ENCODE measurements at regions not wholly inside any gene's neighbourhood (a gene's known extent, or its start where the extent isn't known, plus 50 kb on each side); places are given as distances from the start of the nearest gene placed in this dataset.
"Not testable (repeated sequence)": the region's sequence is repeated elsewhere in the genome, so short reads cannot be mapped to it uniquely, and the experiment has no call there.

- DNase-seq: no peak
These were observed 381.5 kb upstream of the STXBP6 start for GRCh38 chr14:25431211-25432076.

GRCh38 chr14:25430808-25431207 lies 380.9 kb upstream of the STXBP6 start:
- no peak for DNase-seq

GRCh38 chr14:25412998-25413397 lies 363.1 kb upstream of the STXBP6 start:
- no peak for DNase-seq

DNA sequence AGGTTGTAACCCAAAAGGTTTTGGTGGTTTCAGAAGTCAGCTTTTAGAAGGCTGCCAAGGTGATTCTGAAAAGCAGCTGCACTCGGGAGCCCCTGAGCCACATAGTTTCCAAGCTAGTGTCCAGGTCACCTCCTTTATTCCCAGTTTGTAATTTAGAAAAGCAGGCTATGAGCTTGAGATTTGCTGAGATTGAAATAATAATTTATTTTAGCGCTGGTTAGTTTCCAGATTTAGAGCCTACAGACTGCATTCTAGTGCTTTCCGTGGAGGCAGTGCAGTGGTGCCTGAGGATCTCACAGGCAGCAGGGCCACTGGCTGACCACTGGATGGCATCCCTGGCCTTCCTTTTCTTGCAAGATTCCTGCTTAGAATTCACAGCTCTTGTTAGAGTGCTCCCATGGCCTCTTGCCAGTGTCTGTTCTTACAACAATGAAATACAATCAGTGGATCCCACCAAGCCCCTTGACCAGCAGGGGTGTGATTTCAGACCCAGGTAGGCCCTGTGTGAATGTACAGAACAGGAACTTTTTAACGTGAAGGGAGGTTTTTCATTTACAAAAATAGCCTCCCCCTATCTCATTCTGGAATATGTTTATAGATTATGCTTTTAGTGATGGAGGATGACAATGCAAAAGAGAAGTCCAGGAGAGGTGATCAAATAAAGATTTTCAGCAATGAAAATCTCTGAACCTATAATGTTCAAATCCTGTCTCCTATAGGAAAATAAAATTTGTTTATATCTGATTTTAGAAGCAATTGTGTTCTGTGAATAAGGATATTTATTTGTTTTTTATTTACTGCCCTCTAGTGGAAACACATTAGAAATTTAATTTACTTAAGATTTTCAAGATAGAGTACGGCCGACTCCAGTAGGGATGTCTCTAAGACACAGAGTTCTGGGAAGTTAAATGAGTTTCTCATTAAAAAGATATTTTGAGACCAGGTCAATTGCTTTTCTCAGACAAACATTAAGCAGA lies 362.1 kb upstream of the STXBP6 start:
- no peak for DNase-seq

GRCh38 chr14:25406818-25407217 lies 356.9 kb upstream of the STXBP6 start:
- DNase-seq: no peak

DNA sequence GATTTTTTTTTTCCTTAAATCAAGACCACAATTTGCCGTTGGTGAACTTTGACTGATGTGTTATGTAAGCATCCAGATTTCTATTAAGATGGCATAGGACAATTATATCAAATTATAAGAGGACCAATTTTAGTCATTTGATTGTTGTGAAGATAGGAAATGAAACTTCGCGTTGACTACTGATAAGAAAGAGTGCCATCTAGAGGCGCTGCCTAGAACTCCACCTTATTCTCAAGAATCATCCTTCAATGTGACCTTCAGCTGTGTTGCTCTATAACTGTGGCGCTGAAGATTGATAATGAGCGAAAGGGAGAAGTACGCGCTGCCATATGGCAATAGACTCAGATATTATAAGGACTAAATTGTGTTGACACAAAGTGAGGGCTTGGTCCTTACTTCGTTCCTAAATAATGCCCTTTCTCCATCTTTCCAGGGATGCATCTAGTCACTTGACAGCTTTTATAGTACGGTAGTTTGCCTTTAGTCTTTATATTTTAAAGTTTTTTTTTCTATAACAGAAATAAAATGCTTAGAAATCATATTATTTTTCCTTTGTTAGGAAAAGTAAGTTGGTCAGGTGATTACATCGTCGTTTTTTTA lies 350.8 kb upstream of the STXBP6 start:
- peak; percentile 2 for DNase-seq

DNA sequence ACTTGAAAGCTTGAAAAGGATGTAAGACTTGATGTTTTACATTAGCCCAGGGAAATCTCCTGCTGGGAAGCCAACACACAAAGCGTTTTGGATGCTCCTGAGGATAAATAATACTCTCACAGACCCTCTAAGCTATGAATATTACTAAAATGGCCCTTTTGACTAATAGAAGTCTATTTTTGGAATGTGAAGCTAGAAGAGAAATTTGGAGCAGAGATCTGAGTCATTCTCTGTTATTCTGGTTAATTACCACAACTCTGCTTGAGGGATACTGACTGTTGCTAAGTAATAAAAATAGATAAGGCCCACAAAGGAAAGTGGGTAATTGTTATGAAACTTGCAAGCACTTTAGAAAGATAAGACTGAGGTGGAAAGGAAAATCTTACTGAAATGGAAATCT lies 346.2 kb upstream of the STXBP6 start:
- no peak for DNase-seq

DNA sequence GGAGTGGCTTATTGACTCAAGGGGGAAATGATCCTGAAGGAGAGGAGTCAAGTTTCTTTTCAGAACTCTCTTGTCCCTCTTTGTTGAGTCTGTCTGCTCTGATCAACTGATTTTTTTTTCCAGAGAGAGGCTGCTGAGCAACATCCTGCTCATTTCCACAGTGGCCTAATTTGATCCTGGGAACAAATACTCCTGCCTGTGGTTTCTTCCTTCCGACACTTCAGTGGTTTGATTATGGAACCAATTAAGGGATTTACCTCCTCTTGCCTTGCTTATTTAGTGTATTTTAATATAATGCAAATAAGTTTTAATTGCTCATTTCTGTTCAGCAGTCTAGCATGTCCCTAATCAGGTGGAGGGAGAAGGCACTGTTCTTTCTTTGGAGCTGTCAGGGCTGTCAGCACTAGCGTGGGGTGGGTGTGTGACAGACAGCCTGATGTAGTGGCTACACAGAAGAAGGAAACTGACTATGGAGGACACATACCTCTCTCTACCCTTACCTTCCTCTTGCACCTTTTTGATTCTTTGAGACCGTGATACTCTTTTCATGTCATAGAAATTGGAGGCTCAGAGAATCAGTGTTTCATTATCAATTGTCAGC lies 344.9 kb upstream of the STXBP6 start:
- DNase-seq: no peak

DNA sequence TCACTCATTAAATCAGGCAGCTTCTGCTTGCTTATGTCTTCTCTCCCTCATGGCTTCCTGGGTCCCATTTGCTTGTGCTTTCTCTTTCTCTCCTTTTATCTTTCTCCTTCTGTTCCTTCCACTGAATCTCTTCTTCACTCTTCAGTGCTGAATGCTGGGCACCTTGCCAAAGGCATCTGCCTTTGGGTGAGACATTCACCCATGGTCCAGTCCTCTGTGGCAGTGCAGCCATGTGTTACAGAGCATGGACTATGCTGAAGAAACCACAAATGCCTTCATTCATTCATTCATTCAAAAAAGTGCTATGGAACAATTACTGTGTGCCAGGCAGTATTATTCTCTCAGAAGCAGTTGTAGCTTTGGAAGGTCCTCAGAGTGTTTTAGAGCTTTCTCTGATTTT lies 344.4 kb upstream of the STXBP6 start:
- DNase-seq: no peak

DNA sequence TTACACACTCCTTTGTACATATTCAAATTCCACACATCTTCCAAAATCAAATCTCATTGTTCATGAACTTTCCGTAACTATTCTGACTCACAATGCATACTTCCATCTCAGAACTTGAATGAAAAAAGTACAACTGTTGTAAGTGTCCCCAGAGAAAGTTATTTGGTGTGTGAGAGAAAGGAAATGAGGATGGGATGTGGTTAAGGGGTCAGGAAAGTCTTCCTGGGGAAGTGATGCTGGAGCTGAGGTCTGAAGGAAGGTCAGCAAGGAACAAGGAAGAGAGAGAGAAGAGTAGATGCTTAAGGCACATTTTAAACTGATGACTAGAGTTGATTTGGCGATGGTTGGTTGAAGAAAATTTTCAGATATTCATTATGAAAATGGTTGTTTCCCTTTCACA lies 340.0 kb upstream of the STXBP6 start:
- no peak for DNase-seq

DNA sequence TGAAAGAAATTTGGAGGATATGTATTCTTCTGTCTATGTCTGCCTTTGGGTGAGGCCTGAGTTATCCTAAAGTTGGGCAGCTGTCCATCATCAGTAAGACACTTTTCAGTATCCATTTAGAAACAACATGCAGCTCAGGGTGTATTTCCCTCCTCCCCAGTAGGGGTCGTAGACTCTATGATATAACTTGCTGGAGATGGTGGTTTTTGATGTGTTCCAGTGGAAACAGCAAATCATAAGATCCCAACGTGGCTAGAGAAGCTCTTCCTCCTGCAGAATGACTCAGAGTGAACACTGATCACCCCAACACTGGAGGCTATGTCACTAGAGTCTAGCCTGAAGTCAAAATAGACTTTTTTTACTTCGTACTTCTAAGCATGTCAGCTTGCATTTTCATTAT lies 331.6 kb upstream of the STXBP6 start:
- no peak for DNase-seq

- DNase-seq: no peak
These were observed 325.7 kb upstream of the STXBP6 start for GRCh38 chr14:25375639-25376038.

GRCh38 chr14:25371068-25371467 lies 321.1 kb upstream of the STXBP6 start:
- DNase-seq: no peak

- DNase-seq: not testable (repeated sequence)
These were observed 320.1 kb upstream of the STXBP6 start for GRCh38 chr14:25370057-25370456.

DNA sequence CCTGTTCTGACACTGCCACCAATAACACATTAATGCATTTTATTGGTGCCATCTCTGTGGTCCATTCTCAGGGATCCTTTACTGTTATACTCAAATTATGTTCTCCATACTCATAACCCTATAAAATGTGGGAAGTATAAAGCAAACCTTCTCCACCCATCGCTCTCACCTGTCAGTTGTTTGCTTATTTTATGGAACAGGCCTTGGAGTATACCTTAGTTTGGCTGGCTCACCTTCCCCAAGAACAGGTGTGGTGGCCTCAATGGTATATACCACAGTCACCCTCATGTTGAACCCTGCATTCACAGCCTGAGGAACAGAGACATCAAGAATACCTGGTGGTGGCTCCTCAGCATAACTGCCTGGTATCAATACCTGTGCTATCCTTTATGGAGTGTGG lies 308.4 kb upstream of the STXBP6 start:
- DNase-seq: no peak

- DNase-seq: no peak
These were observed 301.3 kb upstream of the STXBP6 start for GRCh38 chr14:25351269-25351668.

GRCh38 chr14:25350802-25351201 lies 300.9 kb upstream of the STXBP6 start:
- DNase-seq: no peak

DNA sequence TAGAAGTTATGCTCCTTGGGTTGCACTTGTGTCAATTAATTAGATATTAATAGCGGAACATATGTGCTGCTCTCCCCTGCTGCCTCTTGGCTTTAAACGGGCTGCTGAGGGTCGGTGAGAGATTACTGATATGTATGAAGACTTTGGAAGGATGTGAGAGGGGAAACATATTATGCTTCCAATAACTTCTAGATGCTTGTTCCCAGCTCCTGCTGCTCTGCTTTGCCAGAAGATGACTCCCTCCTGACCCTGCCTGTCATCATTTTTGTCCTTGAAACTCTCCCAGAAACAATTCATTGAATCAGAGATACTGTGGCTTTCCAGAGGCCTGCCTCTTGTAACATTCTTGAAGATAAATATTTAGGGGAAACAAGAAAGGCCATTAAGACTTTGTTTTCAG lies 300.1 kb upstream of the STXBP6 start:
- DNase-seq: no peak

DNA sequence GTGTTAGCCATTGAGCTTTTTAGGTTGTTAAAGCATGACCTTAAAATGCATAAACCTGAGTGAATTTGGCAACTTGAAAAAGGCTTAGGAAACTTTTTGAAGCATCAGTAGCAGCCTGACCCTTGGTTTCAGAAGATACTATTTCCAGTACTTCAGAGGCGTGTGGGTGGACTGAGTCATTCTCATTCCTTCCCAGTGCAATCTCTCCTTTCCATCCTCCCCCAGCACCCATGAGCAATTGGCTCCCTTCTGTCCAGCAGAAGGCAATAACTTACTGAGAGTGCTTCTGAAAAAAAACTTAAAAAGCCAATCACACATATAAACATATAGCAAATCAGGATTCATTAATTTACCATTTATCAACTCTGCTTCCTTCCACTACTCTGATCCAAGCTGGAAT lies 299.3 kb upstream of the STXBP6 start:
- no peak for DNase-seq

- no peak for DNase-seq
These were observed 290.9 kb upstream of the STXBP6 start for GRCh38 chr14:25340882-25341281.

- DNase-seq: no peak
These were observed 272.8 kb upstream of the STXBP6 start for GRCh38 chr14:25322784-25323183.

- not testable (repeated sequence) for DNase-seq
These were observed 266.1 kb upstream of the STXBP6 start for GRCh38 chr14:25316007-25316406.

DNA sequence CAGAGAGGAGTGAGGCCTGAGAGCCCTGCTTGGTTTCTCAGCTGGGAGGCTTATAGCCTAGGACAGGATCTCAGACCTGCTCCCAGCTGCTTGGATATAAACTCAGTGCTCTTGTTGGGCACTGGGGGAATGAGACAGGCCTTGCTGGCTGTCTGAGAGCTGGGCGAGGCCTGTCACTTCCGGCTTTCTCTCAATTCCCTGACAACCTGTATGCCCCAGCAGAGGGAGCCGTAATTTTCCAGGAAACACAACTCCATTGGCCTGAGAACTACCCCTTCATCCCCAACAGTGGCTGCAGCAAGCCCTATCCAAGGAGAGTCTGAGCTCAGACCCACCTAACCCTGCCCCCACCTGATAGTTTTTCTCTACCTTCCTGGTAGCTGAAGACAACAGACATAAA lies 258.3 kb upstream of the STXBP6 start:
- no peak for DNase-seq
